H1 (cell line): ENCODE measurements at regions not wholly inside any gene's neighbourhood (a gene's known extent, or its start where the extent isn't known, plus 50 kb on each side); places are given as distances from the start of the nearest gene placed in this dataset.

Source experiments
- CTCF ChIA-PET: fragments of 300-600 bp; sonication (Branson Sonifier 250); formaldehyde crosslinking; loops from one replicate; lab custom pipeline; 2021; ENCODE audit not compliant: partially characterized antibody; lab: Charles Lee
- POLR2A ChIA-PET: fragments of 300-600 bp; sonication (Branson Sonifier 250); formaldehyde crosslinking; loops from one replicate; lab custom pipeline; 2021; ENCODE audit warnings: inconsistent platforms; ENCODE audit not compliant: partially characterized antibody; lab: Charles Lee
- DNase-seq, 2 experiments: peaks; one replicate each; pipeline versions ENCODE4 v3.0.0 to v3.0.0-alpha.2; 2010 to 2022; ENCODE audit warnings: low spot score in 2 of 2, low read depth in 1 of 2, mixed read lengths in 1 of 2
- FAIRE-seq: peaks from 2 replicates; lab custom pipeline; 2011; peaks lifted over from hg19 to GRCh38; lab: Jason Lieb, UNC
- H2AFZ ChIP-seq: 2 replicates; pipeline ENCODE4 v1.8.1; 2012; ENCODE audit warnings: low read length, inconsistent platforms
- H2AK5ac ChIP-seq: 2 replicates; pipeline ENCODE4 v1.6.1; 2013; ENCODE audit warnings: low read depth, low read length
- H2BK120ac ChIP-seq: replicated peaks from 2 replicates; pipeline ENCODE3; 2013; ENCODE audit warnings: low read depth, low read length, inconsistent platforms
- H2BK12ac ChIP-seq: 2 replicates; pipeline ENCODE4 v1.6.1; 2013; ENCODE audit warnings: low read depth, low read length
- H2BK15ac ChIP-seq: 2 replicates; pipeline ENCODE4 v1.6.1; 2013; ENCODE audit warnings: low read length
- H2BK20ac ChIP-seq: 2 replicates; pipeline ENCODE4 v1.6.1; 2013; ENCODE audit warnings: low read length
- H2BK5ac ChIP-seq: 2 replicates; pipeline ENCODE4 v1.6.1; 2013; ENCODE audit warnings: low read depth, low read length
- H3K14ac ChIP-seq: 2 replicates; pipeline ENCODE4 v1.6.1; 2013; ENCODE audit warnings: inconsistent platforms; ENCODE audit not compliant: insufficient read length
- H3K18ac ChIP-seq: 2 replicates; pipeline ENCODE4 v1.6.1; 2013; ENCODE audit warnings: low read length; ENCODE audit errors: extremely low read depth
- H3K23ac ChIP-seq: 2 replicates; pipeline ENCODE4 v1.6.1; 2013; ENCODE audit warnings: inconsistent platforms; ENCODE audit not compliant: insufficient read length
- H3K23me2 ChIP-seq: 2 replicates; pipeline ENCODE4 v1.6.1; 2013; ENCODE audit warnings: low read depth, low read length
- H3K27ac ChIP-seq: 2 replicates; pipeline ENCODE4 v1.6.1; 2011; ENCODE audit warnings: low read depth, low read length, inconsistent platforms
- H3K27me3 ChIP-seq, 4 experiments: replicated peaks in 1 of 4; 1 replicate in 1 of 4; 2 replicates in 3 of 4; pipeline versions ENCODE4 v1.6.1 to v1.8.1; 2011 to 2013; ENCODE audit warnings: low read length in 3 of 4, mild to moderate bottlenecking in 3 of 4, inconsistent platforms in 2 of 4, mixed read lengths in 2 of 4, moderate library complexity in 1 of 4; ENCODE audit not compliant: control insufficient read depth in 3 of 4, insufficient read depth in 3 of 4; ENCODE audit errors: extremely low read depth in 1 of 4
- H3K36me3 ChIP-seq, 4 experiments: 2 replicates each; pipeline versions ENCODE4 v1.6.1 to v1.8.1; 2011 to 2013; ENCODE audit warnings: mild to moderate bottlenecking in 4 of 4, low read length in 3 of 4, moderate library complexity in 2 of 4, control low read depth in 1 of 4, inconsistent platforms in 1 of 4; ENCODE audit not compliant: insufficient read depth in 4 of 4, control insufficient read depth in 2 of 4
- H3K4ac ChIP-seq: replicated peaks from 2 replicates; pipeline ENCODE3; 2013; ENCODE audit warnings: low read length, low read depth, mixed read lengths, inconsistent platforms; ENCODE audit not compliant: insufficient read length
- H3K4me1 ChIP-seq, 4 experiments: replicated peaks in 1 of 4; 1 replicate in 1 of 4; 2 replicates in 3 of 4; pipeline versions ENCODE4 v1.6.1 to v1.8.1; 2011 to 2013; ENCODE audit warnings: low read length in 3 of 4, inconsistent platforms in 2 of 4, mixed read lengths in 1 of 4; ENCODE audit not compliant: insufficient read depth in 4 of 4, control insufficient read depth in 3 of 4
- H3K4me2 ChIP-seq, 2 experiments: 2 replicates each; pipeline versions ENCODE4 v1.6.1 to v1.8.1; 2011 to 2013; ENCODE audit warnings: low read depth in 2 of 2, low read length in 2 of 2, control low read depth in 1 of 2, inconsistent platforms in 1 of 2, mild to moderate bottlenecking in 1 of 2; ENCODE audit not compliant: insufficient read depth in 1 of 2
- H3K4me3 ChIP-seq, 4 experiments: fragments of 200-600, 300-600 bp in 1 of 4; sonication (generic), shearing (Covaris generic), sonication (Bioruptor Twin) in 1 of 4; 2 replicates each; pipeline versions ENCODE4 v1.5.1 to v1.8.1; 2011 to 2016; ENCODE audit warnings: low read length in 4 of 4, low read depth in 3 of 4, control low read depth in 2 of 4, inconsistent platforms in 2 of 4, mild to moderate bottlenecking in 2 of 4, mixed read lengths in 1 of 4, moderate library complexity in 1 of 4; ENCODE audit not compliant: insufficient read depth in 2 of 4; ENCODE audit errors: extremely low read depth in 1 of 4
- H3K56ac ChIP-seq: replicated peaks from 2 replicates; pipeline ENCODE3; 2013; ENCODE audit warnings: low read depth, mild to moderate bottlenecking, mixed read lengths, low read length, inconsistent platforms; ENCODE audit not compliant: insufficient read length
- H3K79me1 ChIP-seq: 2 replicates; pipeline ENCODE4 v1.6.1; 2013; ENCODE audit warnings: low read depth, low read length, control low read depth
- H3K79me2 ChIP-seq, 2 experiments: 2 replicates each; pipeline versions ENCODE4 v1.6.1 to v1.8.1; 2012 to 2013; ENCODE audit warnings: low read length in 2 of 2, mild to moderate bottlenecking in 2 of 2, inconsistent platforms in 1 of 2; ENCODE audit not compliant: insufficient read depth in 2 of 2, control insufficient read depth in 1 of 2
- H3K9ac ChIP-seq, 4 experiments: replicated peaks in 1 of 4; 1 replicate in 1 of 4; 2 replicates in 3 of 4; pipeline versions ENCODE4 v1.6.1 to v1.8.1; 2011 to 2013; ENCODE audit warnings: low read depth in 3 of 4, low read length in 3 of 4, control low read depth in 2 of 4, mild to moderate bottlenecking in 2 of 4, moderate library complexity in 2 of 4, inconsistent platforms in 1 of 4; ENCODE audit errors: extremely low read depth in 1 of 4
- H3K9me3 ChIP-seq, 2 experiments: 2 replicates each; pipeline versions ENCODE4 v1.6.1 to v1.8.1; 2012 to 2013; ENCODE audit warnings: mild to moderate bottlenecking in 2 of 2, moderate library complexity in 2 of 2, control low read depth in 1 of 2, inconsistent platforms in 1 of 2, low read depth in 1 of 2, low read length in 1 of 2, mixed read lengths in 1 of 2; ENCODE audit not compliant: insufficient read depth in 2 of 2
- H4K20me1 ChIP-seq, 2 experiments: replicated peaks in 1 of 2; 2 replicates each; pipeline versions ENCODE3 to v1.8.1; 2011 to 2013; ENCODE audit warnings: inconsistent platforms in 2 of 2, low read length in 2 of 2, mild to moderate bottlenecking in 1 of 2; ENCODE audit not compliant: insufficient read depth in 2 of 2, control insufficient read depth in 1 of 2
- H4K5ac ChIP-seq: 2 replicates; pipeline ENCODE4 v1.6.1; 2013; ENCODE audit warnings: low read length, low read depth, mixed read lengths, inconsistent platforms; ENCODE audit not compliant: insufficient read length
- H4K8ac ChIP-seq: 2 replicates; pipeline ENCODE4 v1.8.0; 2013; ENCODE audit warnings: mild to moderate bottlenecking, moderate library complexity, low read length, inconsistent platforms; ENCODE audit not compliant: insufficient read depth; ENCODE audit errors: extremely low read depth
- H4K91ac ChIP-seq: replicated peaks from 2 replicates; pipeline ENCODE3; 2013; ENCODE audit warnings: low read length, mixed read lengths, inconsistent platforms; ENCODE audit not compliant: insufficient read length
- ASH2L ChIP-seq: fragments of 200-600, 300-600 bp; sonication (generic); IDR thresholded peaks from one replicate; pipeline ENCODE4 v1.7.1; 2017; ENCODE audit warnings: low read length
- CREB1 ChIP-seq: IDR thresholded peaks from 2 replicates; pipeline ENCODE4 v1.6.1; 2012; ENCODE audit warnings: inconsistent platforms
- CTBP2 ChIP-seq: IDR thresholded peaks from 2 replicates; pipeline ENCODE4 v1.7.0; 2011; ENCODE audit warnings: borderline replicate concordance, mild to moderate bottlenecking, moderate library complexity, mixed read lengths, low read length; ENCODE audit not compliant: insufficient read depth, insufficient read length
- KDM5A ChIP-seq: fragments of 200-600 bp; IDR thresholded peaks from 2 replicates; pipeline ENCODE4 v1.7.1; 2012; ENCODE audit warnings: mild to moderate bottlenecking, low read length, inconsistent platforms, mixed read lengths
- POLR2AphosphoS5 ChIP-seq: IDR thresholded peaks from 2 replicates; pipeline ENCODE4 v1.6.1; 2011; ENCODE audit warnings: low read depth, low read length
- RNF2 ChIP-seq: fragments of 200-900, 300-1000 bp; sonication (generic); IDR thresholded peaks from 2 replicates; pipeline ENCODE4 v1.7.1; 2016; ENCODE audit warnings: borderline replicate concordance, low read depth, mild to moderate bottlenecking, antibody characterized with exemption, low read length; ENCODE audit not compliant: poor library complexity, severe bottlenecking; ENCODE audit errors: missing control alignments
- SAP30 ChIP-seq: fragments of 300-600 bp; sonication (generic); IDR thresholded peaks from 2 replicates; pipeline ENCODE4 v1.7.1; 2012; ENCODE audit warnings: low read length, moderate library complexity, mild to moderate bottlenecking, inconsistent platforms; ENCODE audit not compliant: insufficient read depth, insufficient replicate concordance
- SP2 ChIP-seq: IDR thresholded peaks from 2 replicates; pipeline ENCODE4 v1.6.1; 2012; ENCODE audit warnings: mild to moderate bottlenecking, low read length, inconsistent platforms
- SUZ12 ChIP-seq: fragments of 200-600 bp; sonication (generic); IDR thresholded peaks from 2 replicates; pipeline ENCODE4 v1.6.1; 2012; ENCODE audit warnings: mild to moderate bottlenecking, inconsistent platforms, low read length, moderate library complexity, mixed read lengths
- TBP ChIP-seq: IDR thresholded peaks from 2 replicates; pipeline ENCODE4 v1.6.1; 2011; ENCODE audit warnings: low read depth, low read length, improper control_type of control experiment
- WGBS, 2 experiments: shearing (Covaris generic) in 1 of 2; methylation state at CpG; one replicate each; pipeline versions ENCODE4 v1.1.6 to v1.1.7; 2013 to 2015; ENCODE audit warnings: low lambda C conversion rate in 2 of 2, mixed read lengths in 2 of 2, inconsistent platforms in 1 of 2, low coverage in 1 of 2, missing lambda C conversion rate in 1 of 2; ENCODE audit not compliant: insufficient replicate concordance in 2 of 2, insufficient coverage in 1 of 2, insufficient read length in 1 of 2; ENCODE audit errors: extremely low coverage in 1 of 2, missing lambda C conversion rate in 1 of 2; 5-methylcytosine and 5-hydroxymethylcytosine counted together
- TF ChIP-seq, protein P1 (sequence below), 3 experiments: IDR thresholded peaks; 1 replicate in 2 of 3; 2 replicates in 1 of 3; pipeline versions ENCODE4 v1.5.1 to v1.6.1; 2011; ENCODE audit warnings: low read length in 3 of 3, mild to moderate bottlenecking in 3 of 3, inconsistent platforms in 2 of 3, low read depth in 1 of 3, moderate library complexity in 1 of 3; ENCODE audit not compliant: insufficient read depth in 1 of 3; ENCODE audit errors: control extremely low read depth in 1 of 3

GRCh38 chr2:11962707-11963328 lies 216.4 kb downstream of the LPIN1 start:
- no peak overlapping the region for H2BK5ac ChIP-seq
- no peak overlapping the region for H2BK15ac ChIP-seq
- no peaks in the 10 kb centered on the region for H3K4me1 ChIP-seq
- no peak overlapping the region for H2AK5ac ChIP-seq
- no peak overlapping the region for H3K9ac ChIP-seq
- no peak overlapping the region for H4K8ac ChIP-seq
- H4K5ac ChIP-seq, result no peak overlapping the region
- H4K91ac ChIP-seq, result peak overlapping the region; percentile 89
- H3K79me2 ChIP-seq, result no peaks in the 10 kb centered on the region
- no peaks in the 10 kb centered on the region for H3K36me3 ChIP-seq
- DNase-seq (no peak), FAIRE-seq (no peak)
- H2BK20ac ChIP-seq, result no peak overlapping the region
- WGBS, 2 experiments, result 94% methylated on average over 10 of the region's 10 CpGs; no CpG with 5 or more reads in 1 of the 2 experiments
- no peak overlapping the region for H3K18ac ChIP-seq
- 0 out of 2 replicates have a peak, but pooled peaks cover 1% of the 10 kb centered on the region for H3K23me2 ChIP-seq
- no peak overlapping the region for H3K4me2 ChIP-seq
- H3K9me3 ChIP-seq, result no peaks in the 10 kb centered on the region
- no peak overlapping the region for H3K27ac ChIP-seq
- H3K56ac ChIP-seq, result no peak overlapping the region
- H2BK120ac ChIP-seq, result no peak overlapping the region
- no peaks in the 10 kb centered on the region for H4K20me1 ChIP-seq
- no peak overlapping the region for H3K14ac ChIP-seq
- no peak overlapping the region for H3K4ac ChIP-seq
- no peak overlapping the region for H3K4me3 ChIP-seq
- H2AFZ ChIP-seq, result no peak overlapping the region
- ChIA-PET CTCF (interaction anchor here (0.7 to 2.3 kb wide), 2 partner anchors 22 to 1044 kb away, joined by 3 to 5 read pairs; no protein-coding TSS in a partner anchor), POLR2A (no interaction called here)
- no peaks in the 10 kb centered on the region for H3K27me3 ChIP-seq
- H3K79me1 ChIP-seq, result no peaks in the 10 kb centered on the region
- no peak overlapping the region for H3K23ac ChIP-seq
- no peak overlapping the region for H2BK12ac ChIP-seq
- TF ChIP-seq CREB1, result no peak
- no peak for TF ChIP-seq RNF2
- TF ChIP-seq POLR2AphosphoS5, result no peak
- no peak for TF ChIP-seq SP2
- no peak for TF ChIP-seq ASH2L
- TF ChIP-seq TBP, result no peak
- no peak for TF ChIP-seq SAP30
- no peak for TF ChIP-seq KDM5A
- TF ChIP-seq, protein P1, sequence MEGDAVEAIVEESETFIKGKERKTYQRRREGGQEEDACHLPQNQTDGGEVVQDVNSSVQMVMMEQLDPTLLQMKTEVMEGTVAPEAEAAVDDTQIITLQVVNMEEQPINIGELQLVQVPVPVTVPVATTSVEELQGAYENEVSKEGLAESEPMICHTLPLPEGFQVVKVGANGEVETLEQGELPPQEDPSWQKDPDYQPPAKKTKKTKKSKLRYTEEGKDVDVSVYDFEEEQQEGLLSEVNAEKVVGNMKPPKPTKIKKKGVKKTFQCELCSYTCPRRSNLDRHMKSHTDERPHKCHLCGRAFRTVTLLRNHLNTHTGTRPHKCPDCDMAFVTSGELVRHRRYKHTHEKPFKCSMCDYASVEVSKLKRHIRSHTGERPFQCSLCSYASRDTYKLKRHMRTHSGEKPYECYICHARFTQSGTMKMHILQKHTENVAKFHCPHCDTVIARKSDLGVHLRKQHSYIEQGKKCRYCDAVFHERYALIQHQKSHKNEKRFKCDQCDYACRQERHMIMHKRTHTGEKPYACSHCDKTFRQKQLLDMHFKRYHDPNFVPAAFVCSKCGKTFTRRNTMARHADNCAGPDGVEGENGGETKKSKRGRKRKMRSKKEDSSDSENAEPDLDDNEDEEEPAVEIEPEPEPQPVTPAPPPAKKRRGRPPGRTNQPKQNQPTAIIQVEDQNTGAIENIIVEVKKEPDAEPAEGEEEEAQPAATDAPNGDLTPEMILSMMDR (IDR thresholded peaks at IDR 0.05; ENCODE audit: control extremely low read depth in 1 of 3, insufficient read depth in 1 of 3, low read depth in 1 of 3, low read length in 3 of 3), result no peak
- no peak for TF ChIP-seq CTBP2
- TF ChIP-seq SUZ12, result no peak
